ENCODE measurements at regions not wholly inside any gene's neighbourhood (a gene's known extent, or its start where the extent isn't known, plus 50 kb on each side); places are given as distances from the start of the nearest gene placed in this dataset.
"Not testable (repeated sequence)": the region's sequence is repeated elsewhere in the genome, so short reads cannot be mapped to it uniquely, and the experiment has no call there.

DNA sequence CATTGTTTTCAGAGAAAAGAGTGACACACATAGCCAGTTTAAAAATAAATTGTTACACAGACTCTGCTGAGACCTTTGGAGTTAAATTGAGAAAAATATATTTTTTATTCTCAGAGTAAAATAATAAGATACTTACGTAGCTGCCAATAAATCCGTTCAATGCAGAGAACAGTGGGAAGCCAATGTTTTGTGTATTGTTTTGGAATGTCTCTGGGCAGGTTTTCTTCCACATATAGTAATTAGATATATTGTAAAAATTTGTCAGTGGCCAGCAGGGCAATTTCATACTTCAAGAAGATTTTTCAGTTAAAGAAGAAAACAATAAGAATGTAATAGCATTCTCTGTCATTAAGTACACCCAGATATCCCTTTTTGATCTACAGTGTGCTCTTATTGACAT lies 999.5 kb upstream of the INTU start:
- no peak for DNase-seq

DNA sequence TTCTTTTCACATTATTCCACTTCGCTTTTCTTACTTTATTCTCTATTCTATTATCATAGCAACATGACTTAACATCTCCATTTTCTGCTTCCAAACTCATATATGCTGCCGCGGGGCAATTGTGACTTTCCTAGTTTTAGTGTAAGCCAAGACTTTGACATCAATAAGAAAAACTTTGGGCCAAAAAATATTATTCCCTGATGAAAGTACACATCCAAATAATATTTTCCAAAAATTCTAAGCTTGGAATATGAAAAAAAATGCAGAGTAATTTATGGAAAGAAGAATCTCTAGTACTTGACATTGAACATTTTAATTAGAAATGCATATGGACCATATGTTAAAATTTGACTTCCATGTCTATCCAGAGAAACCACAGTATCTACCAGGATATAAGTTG lies 995.1 kb upstream of the INTU start:
- no peak for DNase-seq

DNA sequence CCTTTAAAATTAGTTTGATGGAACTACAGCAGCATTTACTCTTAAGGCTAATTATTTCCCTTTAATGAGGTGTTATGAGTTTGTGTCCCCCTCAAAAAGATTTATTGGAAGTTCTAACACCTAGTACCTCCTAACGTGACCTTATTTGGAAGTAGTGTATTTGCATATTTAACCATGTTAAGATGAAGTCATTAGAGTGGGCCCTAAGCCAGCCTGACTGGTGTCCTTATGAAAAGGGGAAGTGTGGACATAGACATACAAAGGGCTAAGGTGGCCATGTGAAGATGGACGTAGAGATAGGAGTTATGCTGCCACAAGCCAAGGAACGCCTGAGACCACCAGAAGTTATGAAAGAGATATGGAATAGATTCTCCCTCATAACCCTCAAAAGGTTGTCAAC lies 985.4 kb upstream of the INTU start:
- no peak for DNase-seq

DNA sequence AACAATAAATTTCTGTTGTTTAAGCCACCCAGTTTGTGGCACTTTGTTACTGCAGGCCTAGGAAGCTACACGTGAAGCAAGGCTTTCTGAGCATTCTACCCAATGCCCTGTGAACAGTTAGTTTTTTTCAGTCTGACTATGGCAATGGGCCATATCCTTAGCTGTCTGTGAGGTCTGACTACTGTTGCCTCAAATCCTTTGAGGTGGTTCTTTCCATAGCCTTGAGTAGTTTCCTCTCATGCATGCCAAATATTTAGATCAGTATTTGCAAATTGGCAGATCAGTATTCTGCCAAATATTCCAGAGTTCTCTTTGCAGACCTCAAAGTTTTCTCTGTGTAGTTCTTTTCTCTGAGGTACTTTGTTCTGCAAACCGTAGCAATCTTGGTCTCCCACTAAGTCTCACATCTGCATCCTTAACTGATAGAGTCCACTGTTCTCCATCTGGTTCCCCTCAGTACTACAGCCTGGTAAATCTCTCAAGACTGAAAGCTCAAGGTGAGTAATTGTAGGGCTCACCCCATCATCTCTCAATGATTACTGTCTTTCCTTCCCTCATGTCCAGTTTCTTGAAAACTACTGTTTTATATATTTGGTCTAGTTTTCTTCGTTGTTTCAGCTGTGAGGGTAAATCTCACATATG lies 984.9 kb upstream of the INTU start:
- peak; percentile 3 for DNase-seq

DNA sequence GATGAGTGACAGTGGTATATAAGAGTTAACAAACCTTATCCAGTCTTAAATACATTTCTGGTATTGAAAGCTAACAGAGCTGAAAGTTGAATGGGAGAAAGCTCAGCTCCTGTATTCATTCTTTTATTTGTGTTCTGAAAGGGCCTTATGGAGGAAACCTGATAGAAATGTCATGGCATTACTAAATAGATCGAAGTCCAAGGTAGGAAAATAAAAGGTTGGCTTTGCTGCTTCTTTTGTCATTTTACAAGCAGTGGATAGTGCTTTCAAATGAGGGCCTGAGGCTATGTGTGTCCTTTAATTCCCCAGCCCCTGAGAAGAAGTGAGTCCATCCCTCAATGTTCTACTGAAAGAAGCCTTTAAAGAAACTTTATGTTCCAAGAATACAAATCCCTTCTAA lies 974.3 kb upstream of the INTU start:
- DNase-seq: no peak

DNA sequence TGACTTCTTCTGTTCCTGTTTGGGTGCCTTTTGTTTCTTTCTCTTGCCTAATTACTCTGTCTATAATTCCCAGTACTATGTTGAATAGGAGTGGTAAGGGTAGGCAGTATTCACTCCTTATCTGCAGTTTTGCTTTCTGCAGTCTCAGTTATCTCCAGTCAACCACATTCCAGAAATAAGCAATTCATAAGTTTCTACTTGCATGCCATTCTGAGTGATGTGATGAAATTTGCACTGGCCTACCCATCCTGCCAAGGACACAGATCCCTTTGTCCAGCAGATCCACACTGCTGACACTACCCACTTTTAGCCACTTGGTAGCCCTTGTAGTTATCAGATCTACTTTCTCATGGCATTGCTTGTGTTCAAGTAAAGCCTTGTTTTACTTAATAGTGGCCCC lies 971.6 kb upstream of the INTU start:
- no peak for DNase-seq

DNA sequence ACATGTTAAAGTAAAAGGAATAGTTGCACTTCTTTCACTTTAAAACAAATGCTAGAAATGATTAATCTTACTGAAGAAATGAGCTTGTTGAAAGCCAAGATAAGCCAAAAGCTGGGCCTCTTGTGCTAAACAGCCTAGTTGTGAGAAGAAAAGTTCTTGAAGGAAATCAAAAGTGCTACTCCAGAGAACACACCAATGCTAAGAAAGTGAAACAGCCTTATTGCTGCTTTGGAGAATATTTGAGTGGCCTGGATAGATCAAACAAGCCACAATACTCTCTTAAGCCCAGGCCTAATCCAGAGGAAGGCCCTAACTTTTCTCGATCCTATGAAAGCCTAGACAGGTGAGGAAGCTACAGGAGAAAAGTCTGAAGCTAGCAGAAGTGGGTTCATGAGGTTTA lies 967.9 kb upstream of the INTU start:
- no peak for DNase-seq

DNA sequence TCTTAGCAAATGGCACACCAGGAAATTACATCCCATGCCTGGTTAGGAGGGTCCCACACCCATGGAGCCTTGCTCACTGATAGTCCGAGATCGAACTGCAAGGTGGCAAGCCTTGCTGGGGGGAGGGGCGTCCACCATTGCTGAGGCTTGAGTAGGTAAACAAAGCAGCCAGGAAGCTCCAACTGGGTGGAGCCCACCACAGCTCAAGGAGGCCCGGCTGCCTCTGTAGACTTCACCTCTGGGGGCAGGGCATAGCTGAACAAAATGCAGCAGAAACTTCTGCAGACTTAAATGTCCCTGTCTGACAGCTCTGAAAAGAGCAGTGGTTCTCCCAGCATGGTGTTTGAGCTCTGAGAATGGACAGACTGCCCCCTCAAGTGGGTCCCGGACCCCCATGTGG lies 962.7 kb upstream of the INTU start:
- DNase-seq: not testable (repeated sequence)

DNA sequence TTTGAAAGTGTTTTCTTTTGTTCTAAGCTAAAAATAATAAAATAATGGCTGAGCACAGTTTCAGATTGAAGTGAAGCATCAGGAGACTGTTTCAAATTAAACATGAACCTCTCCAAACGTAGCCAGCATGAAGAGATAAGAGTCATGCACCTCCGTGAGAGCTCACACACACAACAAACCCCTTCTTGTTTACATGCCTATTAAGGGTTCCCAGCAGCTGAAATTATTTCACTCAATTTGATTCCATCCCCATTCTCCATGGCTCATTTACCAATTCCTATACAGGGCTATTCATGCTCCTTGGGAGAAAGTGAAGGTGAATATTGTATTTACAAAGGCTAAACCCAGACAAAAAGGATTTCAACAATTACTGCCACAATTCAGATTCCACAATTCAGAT lies 954.1 kb upstream of the INTU start:
- DNase-seq: no peak

DNA sequence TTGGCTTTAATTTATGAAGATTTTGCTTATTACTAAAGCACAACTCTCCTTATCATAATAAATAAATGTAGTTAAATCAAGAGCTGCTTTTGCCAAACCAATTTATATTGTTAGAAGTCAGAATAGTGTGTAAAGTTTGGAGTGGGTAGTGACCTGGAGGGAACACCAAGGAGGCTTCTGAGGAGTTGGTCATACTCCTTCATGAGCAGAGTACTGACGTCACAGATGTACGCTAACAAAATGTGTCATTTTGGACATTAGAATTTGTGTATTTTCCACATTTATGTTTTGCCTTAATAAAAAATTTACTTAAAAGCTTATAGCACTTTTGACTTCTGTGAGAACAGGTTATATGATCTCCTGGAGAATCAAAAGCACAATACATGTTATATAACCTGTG lies 953.5 kb upstream of the INTU start:
- no peak for DNase-seq

DNA sequence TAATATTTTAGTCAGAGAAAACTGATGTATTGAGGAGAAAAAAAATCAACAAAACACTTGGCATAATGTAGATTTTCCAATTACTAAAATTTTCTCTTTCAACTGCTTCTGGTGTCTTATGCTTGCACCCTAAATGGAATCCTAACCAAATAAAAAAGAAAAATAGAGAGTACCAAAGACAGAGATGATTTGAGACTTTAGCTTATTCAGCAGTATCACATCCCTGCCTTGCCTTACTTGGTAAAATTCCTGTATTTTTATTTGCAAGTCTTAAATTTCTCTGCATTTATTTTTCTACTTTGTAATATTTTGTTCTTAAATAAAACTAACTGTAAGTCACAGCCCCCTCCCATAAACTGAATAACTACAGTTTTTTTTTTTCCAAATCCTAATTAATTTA lies 950.5 kb upstream of the INTU start:
- DNase-seq: no peak

DNA sequence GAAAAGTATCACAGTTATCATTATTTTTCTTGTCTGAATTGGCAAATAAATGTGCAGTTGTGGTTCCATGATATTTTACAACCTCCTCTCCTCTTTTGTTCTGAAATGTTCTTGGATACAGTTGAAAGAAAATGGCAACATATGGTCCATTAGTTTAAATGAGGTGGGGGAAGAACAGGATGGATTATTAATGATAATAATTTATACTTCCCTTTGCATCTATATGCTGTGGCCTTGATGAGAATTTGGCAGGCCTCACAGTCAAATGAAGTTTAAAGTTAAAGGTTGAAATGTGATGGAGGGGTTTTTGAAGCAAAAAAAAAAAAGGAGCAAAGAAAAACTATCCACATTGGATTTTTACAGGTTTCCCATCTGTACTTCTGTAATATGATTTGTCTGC lies 946.3 kb upstream of the INTU start:
- no peak for DNase-seq

DNA sequence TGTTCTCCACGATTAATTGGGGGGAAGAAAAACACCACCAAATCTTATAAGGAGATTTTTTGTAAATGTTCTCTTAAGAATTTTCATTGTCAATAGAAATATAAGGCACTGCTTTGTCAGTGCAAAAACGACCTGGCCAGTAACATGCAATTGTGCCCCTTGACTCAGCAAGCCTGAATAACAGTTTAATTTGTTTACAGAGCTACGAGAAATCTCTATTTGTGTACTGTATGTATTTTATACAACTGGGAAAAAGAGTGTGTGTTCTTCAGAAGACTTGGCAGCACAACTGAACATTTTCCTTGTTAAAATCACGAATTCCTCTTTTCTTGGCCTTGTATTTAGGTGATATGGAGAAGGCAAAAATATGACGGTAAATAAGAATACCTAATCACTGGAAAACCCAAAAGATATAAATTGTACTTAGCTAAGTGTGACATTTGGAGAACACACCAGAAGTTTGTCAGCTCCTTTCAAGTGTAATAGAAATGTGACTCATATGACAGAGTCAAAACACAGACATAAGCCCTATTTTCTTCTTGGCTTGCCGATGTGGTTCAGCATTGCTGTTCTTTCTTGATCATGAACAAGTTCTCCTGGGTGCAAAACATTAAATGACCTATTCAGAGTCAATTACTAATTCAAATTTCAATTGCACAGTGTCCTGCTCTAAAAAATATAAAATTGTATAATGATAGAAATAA lies 945.0 kb upstream of the INTU start:
- no peak for DNase-seq

DNA sequence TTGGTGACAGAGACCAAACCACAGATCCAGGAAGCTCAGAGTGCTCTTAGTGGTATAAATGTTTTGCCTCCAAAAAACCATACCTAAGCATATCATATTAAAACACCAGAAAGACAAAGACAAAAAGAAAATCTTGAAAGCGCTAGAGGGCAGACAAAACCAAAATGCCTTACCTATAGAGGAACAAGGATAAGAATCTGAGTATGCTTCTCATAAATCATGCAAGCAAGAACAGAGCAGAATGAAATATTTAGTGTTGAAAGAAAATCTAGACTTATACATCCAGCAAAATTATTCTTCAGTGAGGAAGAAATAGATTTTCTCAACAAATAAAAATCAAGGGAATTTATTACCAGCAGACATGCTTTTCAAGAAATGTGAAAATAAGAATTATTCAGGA lies 941.0 kb upstream of the INTU start:
- DNase-seq: no peak

DNA sequence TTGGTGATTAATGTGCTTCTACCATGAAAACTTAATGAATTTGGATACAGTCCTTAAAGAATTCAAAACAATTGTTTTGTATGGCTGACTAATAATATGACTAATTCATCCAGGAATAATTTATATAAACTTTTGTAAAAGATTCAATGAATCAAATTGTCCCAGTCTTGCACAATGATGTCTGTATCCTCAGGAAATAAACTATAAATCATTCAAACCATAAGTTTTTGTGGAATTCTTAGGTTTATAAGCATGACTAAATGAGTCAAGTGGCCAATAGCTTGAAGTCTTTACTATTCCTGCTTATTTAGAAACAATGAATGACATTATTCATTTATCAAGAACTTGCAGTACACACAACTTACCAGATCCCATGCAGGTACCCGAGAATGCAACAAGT lies 935.0 kb upstream of the INTU start:
- no peak for DNase-seq

DNA sequence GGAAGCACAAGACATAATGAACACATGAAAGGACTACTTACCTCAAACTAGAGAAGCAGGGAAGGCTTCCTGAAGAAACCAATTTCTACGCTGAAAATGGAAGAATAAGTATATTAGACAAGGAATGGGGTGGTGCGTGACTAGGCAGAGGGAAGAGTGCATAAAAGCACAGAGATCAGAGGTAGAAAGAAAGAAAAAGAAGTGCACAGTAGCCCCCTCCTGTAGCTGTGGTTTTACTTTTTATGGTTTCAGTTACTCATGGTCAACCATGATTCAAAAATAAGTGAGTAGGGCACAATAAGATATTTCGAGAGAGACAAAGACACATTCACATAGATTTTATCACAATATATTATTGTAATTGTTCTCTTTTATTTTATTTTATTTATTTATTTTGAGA lies 934.5 kb upstream of the INTU start:
- no peak for DNase-seq

DNA sequence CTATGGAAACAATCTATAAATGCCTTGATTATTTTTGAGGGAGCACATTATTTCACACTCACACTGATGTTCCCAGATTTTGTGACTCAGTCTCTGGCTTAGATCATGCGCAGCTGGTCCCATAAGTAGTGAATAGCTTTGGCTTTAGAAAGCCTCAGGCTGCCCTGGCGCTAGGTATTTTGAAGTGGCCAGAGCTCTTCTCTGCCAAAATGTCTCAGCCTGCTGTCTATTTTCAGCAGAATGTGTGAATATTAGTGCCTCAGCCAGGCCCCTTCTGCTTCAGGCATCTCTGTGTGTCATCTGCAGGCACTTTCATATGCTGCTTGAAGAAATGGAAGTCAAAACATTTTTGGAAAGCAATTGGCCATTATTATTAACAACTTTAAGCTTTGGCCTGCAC lies 931.0 kb upstream of the INTU start:
- DNase-seq: no peak

DNA sequence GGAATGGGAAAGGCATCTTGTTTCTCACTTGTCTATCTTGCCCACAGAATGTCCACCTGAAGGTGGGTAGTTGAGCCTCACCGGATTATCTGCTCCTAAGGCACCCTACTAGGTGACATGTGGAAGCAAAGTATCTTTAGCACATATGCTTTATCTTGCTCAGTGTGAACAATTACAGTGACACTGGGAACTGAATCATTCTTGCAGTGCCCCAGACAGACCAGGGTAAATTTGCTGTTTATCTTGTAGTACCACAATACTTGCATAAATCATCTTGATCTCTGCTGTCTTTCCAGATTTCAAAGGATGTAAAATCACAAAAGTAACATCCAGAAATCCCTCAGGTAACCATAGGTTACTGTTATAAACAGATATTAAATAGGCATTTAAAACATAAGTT lies 930.0 kb upstream of the INTU start:
- no peak for DNase-seq

DNA sequence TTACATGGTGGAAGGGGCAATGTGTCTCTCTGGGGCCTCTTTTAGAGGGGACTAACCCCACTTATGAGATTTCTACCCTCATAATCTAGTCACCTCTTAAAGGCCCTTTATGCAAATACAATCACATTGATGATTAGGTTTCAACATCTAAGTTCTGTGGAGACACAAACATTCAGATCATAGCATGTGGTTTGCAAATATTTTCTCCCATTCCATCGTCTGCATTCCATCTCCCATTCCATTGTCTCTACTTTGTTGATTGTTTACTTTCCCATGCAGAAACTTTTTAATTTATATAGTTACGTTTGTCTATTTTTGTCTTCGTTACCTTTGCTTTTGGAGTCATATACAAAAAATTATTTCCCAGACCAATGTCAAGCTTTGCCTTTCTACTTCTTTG lies 927.5 kb upstream of the INTU start:
- no peak for DNase-seq

DNA sequence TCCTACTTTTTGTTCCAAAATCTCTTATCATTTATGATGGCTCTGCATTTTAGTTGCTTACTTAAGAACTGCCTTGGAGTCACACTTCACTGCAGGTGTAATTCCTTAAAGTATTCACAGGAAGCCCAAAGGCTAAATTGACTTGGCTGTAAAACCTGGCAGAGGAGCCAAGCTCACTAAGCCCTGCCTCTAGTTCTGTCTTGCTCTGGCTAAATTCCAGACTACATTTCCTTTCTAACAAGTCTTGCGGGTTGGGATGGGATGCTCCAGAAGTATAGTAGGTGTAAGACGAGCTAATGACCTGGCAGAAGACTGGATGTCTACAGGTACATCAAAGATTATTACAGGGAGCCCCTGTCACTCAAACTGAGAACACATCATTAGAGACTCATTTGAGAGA lies 924.0 kb upstream of the INTU start:
- DNase-seq: no peak

DNA sequence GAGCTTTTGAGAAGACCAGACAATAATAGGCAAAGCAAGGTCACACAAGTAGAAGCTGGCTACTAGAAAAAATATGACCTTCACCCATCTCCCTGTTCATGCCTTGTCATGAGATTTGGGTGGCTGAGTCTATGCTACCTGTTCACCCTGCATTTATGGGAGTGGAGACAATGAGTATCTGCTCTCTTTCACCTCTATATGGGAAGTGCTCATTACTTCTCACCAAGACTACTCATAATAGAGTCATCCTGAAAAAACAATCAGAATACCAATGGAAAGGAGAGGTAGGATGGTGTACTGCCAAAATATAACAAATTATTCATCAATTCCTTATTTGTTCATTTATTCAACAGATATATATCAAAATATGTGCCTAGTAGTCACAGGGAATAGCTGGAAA lies 921.8 kb upstream of the INTU start:
- DNase-seq: no peak

DNA sequence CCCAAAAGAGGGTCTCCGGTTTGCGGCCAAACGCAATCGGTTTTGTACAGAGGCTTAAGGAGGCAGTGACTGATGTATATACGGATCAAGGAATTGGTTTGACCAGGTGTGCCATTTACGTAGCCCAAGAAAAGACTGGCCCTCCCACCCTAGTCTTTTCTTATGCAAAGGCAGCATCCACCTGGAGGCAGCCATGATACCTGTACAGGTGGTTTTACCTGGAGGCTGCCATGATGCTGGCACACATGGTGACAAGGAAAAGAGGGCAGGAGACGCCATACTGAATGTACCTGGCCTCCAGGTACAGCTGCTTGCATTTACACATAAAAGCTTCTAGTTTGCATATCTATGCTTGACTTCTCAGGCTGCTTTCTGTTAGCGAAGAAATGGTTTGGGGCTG lies 917.7 kb upstream of the INTU start:
- DNase-seq: no peak

DNA sequence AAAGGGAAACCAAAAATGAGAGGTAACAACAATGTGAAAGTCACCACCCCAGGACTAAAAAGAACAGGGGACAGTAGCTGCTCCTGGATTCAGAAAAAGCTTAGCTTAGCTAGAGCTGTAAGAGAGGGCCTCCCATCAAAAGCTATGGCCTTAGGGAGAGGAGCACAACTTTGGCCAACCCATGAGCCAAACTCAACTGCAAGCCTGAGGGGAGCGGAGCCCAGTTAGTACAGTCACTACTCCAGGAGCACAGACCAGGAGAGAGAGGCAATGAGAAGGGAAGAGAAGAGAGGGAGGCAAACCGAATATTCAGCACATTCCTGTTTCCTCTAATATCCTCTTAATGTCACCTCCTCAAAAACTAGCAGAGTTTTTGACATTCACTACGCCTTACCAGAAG lies 917.1 kb upstream of the INTU start:
- no peak for DNase-seq

DNA sequence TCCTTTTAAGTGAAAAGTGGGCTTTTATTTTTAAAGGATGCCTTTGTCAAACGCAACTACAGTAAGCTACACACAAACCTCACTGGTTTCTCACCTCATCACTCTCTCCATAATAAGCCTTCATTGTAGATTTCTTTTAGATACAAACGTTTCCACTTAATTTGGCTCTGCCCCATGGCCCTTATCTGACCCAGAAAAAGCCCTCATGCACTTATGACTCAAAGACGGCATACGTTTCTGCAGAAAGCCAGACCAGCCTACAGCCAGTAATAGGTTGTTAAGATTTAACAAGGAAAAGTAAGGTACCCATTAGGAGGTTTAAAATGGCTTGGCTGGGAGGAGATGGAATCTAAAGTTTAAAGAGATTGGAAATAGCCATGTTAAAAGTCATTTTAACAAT lies 914.6 kb upstream of the INTU start:
- DNase-seq: no peak

DNA sequence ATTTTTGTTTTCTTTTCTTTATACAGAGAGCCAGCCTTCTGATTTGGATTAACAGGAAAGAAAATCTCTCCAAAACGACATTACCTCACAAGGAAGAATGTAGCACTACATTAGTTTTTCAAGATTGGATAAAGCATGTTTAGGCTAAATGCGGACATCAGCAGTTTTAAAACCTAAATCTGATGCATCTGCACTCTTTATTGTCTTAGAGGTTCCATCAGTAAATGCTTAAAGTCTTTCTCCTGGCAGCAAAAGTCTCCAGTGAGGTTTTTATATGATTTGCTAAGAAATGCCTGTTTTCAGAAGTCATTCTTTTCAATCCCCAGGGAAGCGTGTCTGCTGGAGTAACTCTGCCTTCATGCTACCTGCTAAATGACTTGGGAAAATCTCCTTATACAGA lies 912.9 kb upstream of the INTU start:
- DNase-seq: no peak

Data from NCI-H1048 (cell line).